Retinal pigment epithelial cell (primary cell): ENCODE measurements at regions not wholly inside any gene's neighbourhood (a gene's known extent, or its start where the extent isn't known, plus 50 kb on each side); places are given as distances from the start of the nearest gene placed in this dataset.
"Not testable (repeated sequence)": the region's sequence is repeated elsewhere in the genome, so short reads cannot be mapped to it uniquely, and the experiment has no call there.

Source experiments
- DNase-seq: peaks from one replicate; pipeline ENCODE4 v3.0.0-alpha.2; 2010; ENCODE audit warnings: low read depth
- H3K4me3 ChIP-seq: 2 replicates; pipeline ENCODE4 v1.5.1; 2011; ENCODE audit warnings: mild to moderate bottlenecking, low read length, control low read depth, moderate library complexity
- TF ChIP-seq, protein P1 (sequence below): conservative IDR thresholded peaks from 2 replicates; pipeline ENCODE4 v1.5.1; 2011; ENCODE audit warnings: low read depth, low read length, control low read depth, inconsistent platforms

DNA sequence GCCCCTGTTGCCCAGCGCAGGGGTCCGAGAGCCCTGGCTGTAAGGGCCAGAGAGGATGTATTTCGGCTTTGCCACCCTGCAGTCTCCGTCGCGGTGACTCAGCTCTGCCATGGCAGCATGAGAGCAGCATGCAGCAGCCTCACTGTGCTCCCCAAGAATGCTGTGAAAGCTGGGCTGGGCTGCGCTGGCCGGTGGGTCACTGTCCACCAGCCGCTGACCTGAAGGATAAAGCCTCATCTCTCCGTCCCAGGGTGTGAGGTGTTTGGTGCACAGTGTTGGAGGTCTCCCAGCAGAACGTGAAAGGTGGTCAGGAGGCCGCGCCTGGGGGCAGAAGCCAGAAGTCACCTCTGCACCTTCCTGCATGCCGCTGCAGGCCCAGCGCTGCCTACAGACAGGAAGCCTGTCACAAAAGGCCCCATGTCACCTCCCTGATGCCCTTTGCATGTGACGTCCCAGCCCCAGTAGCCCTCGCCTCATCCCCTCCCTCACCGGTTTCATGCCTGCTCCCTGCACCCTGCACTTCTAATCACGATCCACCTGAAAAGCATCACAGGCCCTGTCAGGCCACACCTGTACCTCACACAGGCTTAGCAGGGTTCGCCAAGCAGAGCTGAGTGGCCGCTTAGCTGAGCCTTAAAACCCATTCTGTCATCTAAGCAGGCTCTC lies 342.1 kb downstream of the EIPR1 start:
- H3K4me3 ChIP-seq, result no peak overlapping the region
- TF ChIP-seq, protein P1, sequence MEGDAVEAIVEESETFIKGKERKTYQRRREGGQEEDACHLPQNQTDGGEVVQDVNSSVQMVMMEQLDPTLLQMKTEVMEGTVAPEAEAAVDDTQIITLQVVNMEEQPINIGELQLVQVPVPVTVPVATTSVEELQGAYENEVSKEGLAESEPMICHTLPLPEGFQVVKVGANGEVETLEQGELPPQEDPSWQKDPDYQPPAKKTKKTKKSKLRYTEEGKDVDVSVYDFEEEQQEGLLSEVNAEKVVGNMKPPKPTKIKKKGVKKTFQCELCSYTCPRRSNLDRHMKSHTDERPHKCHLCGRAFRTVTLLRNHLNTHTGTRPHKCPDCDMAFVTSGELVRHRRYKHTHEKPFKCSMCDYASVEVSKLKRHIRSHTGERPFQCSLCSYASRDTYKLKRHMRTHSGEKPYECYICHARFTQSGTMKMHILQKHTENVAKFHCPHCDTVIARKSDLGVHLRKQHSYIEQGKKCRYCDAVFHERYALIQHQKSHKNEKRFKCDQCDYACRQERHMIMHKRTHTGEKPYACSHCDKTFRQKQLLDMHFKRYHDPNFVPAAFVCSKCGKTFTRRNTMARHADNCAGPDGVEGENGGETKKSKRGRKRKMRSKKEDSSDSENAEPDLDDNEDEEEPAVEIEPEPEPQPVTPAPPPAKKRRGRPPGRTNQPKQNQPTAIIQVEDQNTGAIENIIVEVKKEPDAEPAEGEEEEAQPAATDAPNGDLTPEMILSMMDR, result no peak

DNA sequence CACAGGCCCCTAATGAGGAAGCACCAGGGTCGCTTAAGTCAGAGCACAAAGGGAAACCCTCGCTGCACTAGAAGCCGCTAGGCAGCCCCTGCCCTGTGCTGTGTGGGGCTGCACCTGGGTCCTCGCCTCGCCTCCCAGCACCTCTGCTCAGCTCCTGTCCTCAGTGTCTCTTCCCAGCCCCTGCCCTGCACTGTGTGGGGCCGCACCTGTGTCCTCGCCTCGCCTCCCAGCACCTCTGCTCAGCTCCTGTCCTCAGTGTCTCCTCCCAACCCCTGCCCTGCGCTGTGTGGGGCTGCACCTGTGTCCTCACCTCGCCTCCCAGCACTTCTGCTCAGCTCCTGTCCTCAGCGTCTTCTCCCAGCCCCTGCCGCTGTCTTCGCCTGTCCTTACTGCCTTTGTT lies 342.8 kb downstream of the EIPR1 start:
- TF ChIP-seq, protein P1, result no peak
- H3K4me3 ChIP-seq, result no peak overlapping the region
- DNase-seq, result no peak

More for the DNA sequence above, 342.1 kb downstream of the EIPR1 start:
- DNase-seq, result no peak

DNA sequence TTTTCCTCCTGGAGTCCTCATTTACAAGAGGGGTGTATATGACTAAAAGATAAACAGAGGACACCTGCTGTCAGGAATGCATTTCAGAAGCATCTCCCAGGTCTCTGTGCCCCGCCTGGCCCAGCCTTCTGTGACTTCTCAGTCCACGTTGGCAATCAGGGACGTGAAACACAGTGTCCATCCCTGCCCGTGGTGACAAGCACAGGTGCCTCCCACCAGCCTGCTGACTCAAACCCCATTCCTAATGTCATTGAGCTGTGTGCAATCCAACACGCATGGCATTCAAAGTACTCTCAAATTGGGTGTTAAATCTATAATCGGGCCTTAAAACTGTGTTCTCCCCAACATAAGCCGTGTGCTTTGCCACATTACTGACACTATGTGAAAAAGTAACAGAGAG lies 343.2 kb downstream of the EIPR1 start:
- TF ChIP-seq, protein P1, result no peak
- no peak for DNase-seq

DNA sequence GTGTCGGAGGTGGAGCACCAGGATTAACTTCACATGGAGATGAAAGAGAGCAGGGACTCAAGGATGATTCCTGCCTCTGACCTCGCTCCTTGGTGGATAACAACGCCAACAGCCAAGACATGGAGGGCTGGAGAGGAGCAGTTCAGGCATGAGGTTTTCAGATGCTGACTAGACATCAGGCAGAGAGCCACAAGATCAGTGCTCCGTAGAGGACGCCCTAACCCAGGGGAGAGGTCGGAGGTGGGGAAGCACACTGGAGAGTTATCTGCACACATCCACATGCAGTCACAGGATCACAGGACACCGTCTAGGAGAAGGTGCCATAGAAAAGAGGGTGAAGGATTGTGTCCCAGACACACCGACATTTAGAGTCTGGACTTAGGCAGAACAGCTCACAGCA lies 344.3 kb downstream of the EIPR1 start:
- TF ChIP-seq, protein P1, result no peak
- DNase-seq, result no peak
- no peak overlapping the region for H3K4me3 ChIP-seq

More for the DNA sequence above, 343.2 kb downstream of the EIPR1 start:
- H3K4me3 ChIP-seq, result no peak overlapping the region

DNA sequence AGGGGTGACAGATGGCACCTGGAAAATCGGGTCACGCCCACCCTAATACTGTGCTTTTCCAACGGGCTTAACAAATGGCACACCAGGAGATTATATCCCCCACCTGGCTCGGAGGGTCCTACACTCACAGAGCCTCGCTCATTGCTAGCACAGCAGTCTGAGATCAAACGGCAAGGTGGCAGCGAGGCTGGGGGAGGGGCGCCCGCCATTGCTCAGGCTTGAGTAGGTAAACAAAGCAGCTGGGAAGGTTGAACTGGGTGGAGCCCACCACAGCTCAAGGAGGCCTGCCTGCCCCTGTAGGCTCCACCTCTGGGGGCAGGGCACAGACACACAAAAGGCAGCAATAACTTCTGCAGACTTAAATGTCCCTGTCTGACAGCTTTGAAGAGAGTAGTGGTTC lies 346.8 kb downstream of the EIPR1 start:
- not testable (repeated sequence) for H3K4me3 ChIP-seq, DNase-seq

DNA sequence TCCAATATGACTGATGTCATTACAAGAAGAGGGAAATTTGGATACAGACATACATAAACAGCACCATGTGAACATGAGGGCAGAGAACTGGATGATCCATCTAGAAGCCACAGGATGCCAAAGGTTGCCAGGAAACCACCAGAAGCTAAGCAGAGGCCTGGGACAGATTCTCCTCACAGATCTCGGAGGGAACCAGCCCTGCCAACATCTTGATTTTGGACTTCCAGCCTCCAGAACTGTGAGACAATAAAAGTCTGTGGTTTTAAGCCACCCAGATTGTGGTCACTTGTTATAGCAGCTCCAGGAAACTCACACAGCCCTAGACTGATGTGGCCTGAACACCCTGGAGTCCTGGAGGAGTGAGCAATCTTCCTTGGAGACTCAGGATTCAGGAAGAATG lies 351.6 kb downstream of the EIPR1 start:
- TF ChIP-seq, protein P1, result no peak
- no peak overlapping the region for H3K4me3 ChIP-seq
- DNase-seq, result no peak

DNA sequence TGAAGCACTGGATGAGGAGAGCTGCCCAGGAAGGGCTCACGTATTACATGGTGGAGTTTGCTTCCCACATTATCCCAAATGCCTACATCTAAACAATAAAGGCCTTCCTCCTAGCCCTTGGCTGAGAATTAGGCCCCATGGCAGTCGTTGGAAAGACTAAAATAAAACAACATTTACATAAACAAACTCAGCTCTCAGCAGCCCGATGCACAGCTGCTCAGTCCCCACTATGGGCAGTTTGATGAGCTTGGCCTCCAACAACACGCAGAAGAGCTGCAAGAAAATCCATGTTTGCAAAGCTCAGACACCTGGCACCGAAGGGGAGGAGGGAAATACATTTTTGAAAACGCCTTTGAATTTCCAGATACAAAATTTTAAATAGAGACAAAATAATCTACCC lies 352.4 kb downstream of the EIPR1 start:
- no peak overlapping the region for H3K4me3 ChIP-seq
- TF ChIP-seq, protein P1, result no peak
- DNase-seq, result no peak
